Activated CD8-positive, alpha-beta T cell treated with anti-CD3 and anti-CD28 coated beads for 36 hours (primary cell): ENCODE measurements at regions not wholly inside any gene's neighbourhood (a gene's known extent, or its start where the extent isn't known, plus 50 kb on each side); places are given as distances from the start of the nearest gene placed in this dataset.

Source experiments
- ATAC-seq: fragments of 200-7000 bp; cut with Tn5 transposase; one replicate; pipeline ENCODE4 v1.10.0; 2021; ENCODE audit warnings: mild to moderate bottlenecking, moderate library complexity
- CTCF ChIA-PET: fragments of 350-600 bp; sonication (Branson Sonifier 250); formaldehyde crosslinking; loops from one replicate; lab custom pipeline; 2021; ENCODE audit warnings: antibody characterized with exemption; lab: Charles Lee
- POLR2A ChIA-PET: fragments of 350-600 bp; sonication (Branson Sonifier 250); formaldehyde crosslinking; loops from one replicate; lab custom pipeline; 2021; ENCODE audit warnings: antibody characterized with exemption; lab: Charles Lee
- DNase-seq: peaks from one replicate; pipeline ENCODE4 v3.0.0-alpha.2; 2020
- H3K27ac Mint-ChIP-seq: one replicate; pipeline ENCODE4 v1.8.0; 2021; ENCODE audit warnings: mild to moderate bottlenecking, mixed read lengths
- H3K27me3 Mint-ChIP-seq: one replicate; pipeline ENCODE4 v1.8.0; 2021; ENCODE audit warnings: mixed read lengths
- H3K36me3 Mint-ChIP-seq: one replicate; pipeline ENCODE4 v1.8.0; 2021; ENCODE audit warnings: low read depth, mixed read lengths
- H3K4me1 Mint-ChIP-seq: one replicate; pipeline ENCODE4 v1.8.0; 2021; ENCODE audit warnings: low read depth, mixed read lengths
- H3K4me3 Mint-ChIP-seq: one replicate; pipeline ENCODE4 v1.8.0; 2021; ENCODE audit warnings: mild to moderate bottlenecking, moderate library complexity, mixed read lengths
- H3K9me3 Mint-ChIP-seq: one replicate; pipeline ENCODE4 v1.8.0; 2021; ENCODE audit warnings: mixed read lengths
- intact Hi-C: fragments of 100-400 bp; cut with micrococcal nuclease; formaldehyde crosslinking; loops from one replicate; pipeline ENCODE4 v1.10.0; 2022
- TF ChIP-seq, protein P1 (sequence below): fragments of 200-600 bp; IDR thresholded peaks from one replicate; pipeline ENCODE4 v1.8.0; 2022; ENCODE audit warnings: antibody characterized with exemption, mild to moderate bottlenecking

DNA sequence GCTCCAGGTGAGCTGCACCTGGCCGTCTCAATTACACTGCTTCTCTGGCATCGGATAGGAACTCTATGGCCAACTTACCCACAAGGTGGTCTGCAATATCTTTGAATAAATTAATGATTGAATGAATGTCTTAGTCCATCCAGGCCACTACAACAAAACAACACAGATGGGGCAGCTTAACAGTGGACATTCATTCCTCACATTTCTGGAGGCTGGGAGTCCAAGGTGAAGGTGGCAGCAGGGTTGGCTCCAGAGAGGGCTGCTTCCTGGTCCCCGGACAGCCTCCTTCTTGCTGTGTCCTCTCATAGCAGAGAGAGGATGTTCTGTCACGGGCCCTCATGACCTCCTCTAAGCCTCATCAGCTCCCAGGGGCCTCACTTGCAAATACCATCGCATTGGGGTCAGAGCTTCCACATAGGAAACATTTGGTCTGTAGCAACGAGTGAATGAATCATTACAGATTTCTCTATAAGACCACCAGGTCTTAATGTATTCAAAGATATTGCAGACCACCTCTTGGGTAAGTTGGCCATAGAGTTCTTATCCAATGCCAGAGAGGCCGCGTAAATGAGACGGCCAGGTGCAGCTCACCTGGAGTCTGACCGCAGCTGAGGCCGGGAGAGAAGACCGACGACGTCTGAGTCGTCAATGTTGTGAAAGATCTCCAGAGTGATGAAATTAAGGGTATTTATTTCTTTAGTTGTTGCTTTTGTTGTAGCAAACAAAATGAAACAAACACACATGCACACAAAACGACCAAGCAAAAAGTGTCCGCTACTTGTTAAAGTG lies 182.7 kb upstream of the C14orf180 start:
- H3K27me3 Mint-ChIP-seq, result no peaks in the 10 kb centered on the region
- CTCF ChIA-PET, result no interaction called here

DNA sequence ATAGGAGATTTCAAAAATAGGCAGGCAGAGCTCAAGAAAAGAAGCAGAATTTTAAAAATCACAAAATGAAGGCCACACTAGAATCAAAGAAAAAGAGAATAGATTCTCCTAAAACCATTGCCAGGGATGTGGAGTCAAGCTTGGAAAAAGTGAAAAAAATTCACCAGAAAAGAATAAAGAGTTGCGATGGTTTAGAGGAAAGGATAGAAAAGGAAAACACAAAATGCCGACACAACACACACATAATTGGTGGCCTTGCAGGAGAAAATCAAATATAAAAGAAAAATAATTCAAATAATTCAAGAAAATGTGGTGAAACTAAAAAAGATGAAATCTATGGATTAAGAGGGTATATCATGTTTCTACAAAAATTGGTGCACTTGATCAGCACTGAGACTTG lies 181.6 kb upstream of the C14orf180 start:
- peaks cover 8% of the 10 kb centered on the region for H3K9me3 Mint-ChIP-seq
- no peaks in the 10 kb centered on the region for H3K27me3 Mint-ChIP-seq
- DNase-seq (no peak), ATAC-seq (no peak)
- peaks cover 1% of the 10 kb centered on the region for H3K36me3 Mint-ChIP-seq
- POLR2A ChIA-PET, result no interaction called here
- peaks cover 41% of the 10 kb centered on the region for H3K4me1 Mint-ChIP-seq
- H3K4me3 Mint-ChIP-seq, result no peak overlapping the region
- TF ChIP-seq, protein P1, sequence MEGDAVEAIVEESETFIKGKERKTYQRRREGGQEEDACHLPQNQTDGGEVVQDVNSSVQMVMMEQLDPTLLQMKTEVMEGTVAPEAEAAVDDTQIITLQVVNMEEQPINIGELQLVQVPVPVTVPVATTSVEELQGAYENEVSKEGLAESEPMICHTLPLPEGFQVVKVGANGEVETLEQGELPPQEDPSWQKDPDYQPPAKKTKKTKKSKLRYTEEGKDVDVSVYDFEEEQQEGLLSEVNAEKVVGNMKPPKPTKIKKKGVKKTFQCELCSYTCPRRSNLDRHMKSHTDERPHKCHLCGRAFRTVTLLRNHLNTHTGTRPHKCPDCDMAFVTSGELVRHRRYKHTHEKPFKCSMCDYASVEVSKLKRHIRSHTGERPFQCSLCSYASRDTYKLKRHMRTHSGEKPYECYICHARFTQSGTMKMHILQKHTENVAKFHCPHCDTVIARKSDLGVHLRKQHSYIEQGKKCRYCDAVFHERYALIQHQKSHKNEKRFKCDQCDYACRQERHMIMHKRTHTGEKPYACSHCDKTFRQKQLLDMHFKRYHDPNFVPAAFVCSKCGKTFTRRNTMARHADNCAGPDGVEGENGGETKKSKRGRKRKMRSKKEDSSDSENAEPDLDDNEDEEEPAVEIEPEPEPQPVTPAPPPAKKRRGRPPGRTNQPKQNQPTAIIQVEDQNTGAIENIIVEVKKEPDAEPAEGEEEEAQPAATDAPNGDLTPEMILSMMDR, result no peak
- CTCF ChIA-PET, result interaction anchor here (1.1 kb wide), 1 partner anchor 320 kb away, joined by 3 read pairs; no protein-coding TSS in a partner anchor
- intact Hi-C loops, result no loop called here
- no peak overlapping the region for H3K27ac Mint-ChIP-seq

More for the DNA sequence above, 182.7 kb upstream of the C14orf180 start:
- TF ChIP-seq, protein P1, result no peak
- Mint-ChIP-seq H3K27ac (no peak overlapping the region), H3K36me3 (peaks cover 1% of the 10 kb centered on the region), H3K4me3 (no peak overlapping the region), H3K9me3 (peaks cover 8% of the 10 kb centered on the region), H3K4me1 (peaks cover 49% of the 10 kb centered on the region)
- POLR2A ChIA-PET, result interaction anchor here (0.6 kb wide), 1 partner anchor 27 kb away, joined by 3 read pairs; no protein-coding TSS in a partner anchor
- no peak for DNase-seq
- intact Hi-C loops, result no loop called here
- ATAC-seq, result no peak

DNA sequence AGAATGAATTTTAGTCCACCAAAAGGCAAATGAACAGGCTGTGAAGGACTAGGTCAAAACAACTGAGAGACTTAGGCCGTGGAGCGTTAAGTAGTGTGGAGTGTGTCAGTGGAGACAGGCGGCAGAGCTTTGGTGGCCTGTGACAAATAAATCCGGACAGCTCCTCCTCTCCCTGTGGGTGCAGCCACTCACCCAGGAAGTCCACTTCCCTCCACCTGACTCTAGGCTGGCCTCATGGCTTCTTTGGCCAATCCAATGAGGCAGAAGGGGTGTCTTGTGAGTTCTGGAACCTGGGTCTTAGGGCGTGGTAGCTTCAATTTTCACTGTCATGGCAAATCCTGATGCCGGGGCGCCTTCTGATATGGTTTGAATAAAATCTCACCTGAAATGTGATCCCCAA lies 180.9 kb upstream of the C14orf180 start:
- no peak for ATAC-seq
- no peak for DNase-seq
- POLR2A ChIA-PET, result no interaction called here
- TF ChIP-seq, protein P1, result no peak
- Mint-ChIP-seq H3K36me3 (peaks cover 1% of the 10 kb centered on the region), H3K4me1 (peaks cover 37% of the 10 kb centered on the region), H3K27me3 (no peaks in the 10 kb centered on the region), H3K4me3 (no peak overlapping the region), H3K27ac (no peak overlapping the region), H3K9me3 (peaks cover 8% of the 10 kb centered on the region)
- intact Hi-C loops, result no loop called here
- CTCF ChIA-PET, result interaction anchor here (1.1 to 1.6 kb wide), 2 partner anchors 9 to 321 kb away, joined by 3 read pairs; no protein-coding TSS in a partner anchor

DNA sequence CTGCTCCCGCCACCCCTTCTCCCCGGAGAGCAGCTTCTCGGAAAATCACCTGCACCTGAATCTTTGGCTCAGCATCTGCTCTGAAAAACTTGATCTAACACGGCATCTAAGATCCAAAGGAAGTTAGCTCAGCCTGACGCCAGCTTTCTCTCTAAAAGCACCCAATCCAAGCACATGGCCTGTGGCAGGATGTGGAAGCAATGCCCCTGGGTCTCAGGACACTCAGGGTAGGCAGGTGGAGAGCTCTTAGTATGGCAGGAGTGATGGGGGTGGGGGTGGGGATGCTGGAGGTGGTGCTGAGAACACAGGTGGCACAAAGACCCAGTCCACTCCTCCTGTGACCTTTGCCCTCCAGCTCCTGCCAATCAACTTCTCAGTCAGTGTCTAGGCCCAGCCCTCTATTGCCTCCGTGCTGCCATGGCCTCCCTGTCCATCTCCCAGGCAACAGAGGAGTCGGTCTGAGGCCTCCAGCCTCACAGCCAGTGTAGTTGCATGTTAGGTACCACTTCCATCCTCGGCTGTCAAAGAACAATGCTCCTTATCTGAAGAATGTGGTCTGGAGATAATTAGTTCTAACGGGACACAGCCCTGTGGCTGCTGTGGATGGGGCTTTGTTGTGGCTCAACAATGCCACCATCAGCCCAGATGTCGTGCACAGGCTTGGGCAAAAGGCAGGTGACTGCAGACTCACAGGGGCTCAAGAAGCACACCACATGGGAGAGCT lies 180.0 kb upstream of the C14orf180 start:
- H3K4me1 Mint-ChIP-seq, result peaks cover 28% of the 10 kb centered on the region
- peaks cover 1% of the 10 kb centered on the region for H3K36me3 Mint-ChIP-seq
- ATAC-seq (no peak), DNase-seq (no peak)
- intact Hi-C loops, result no loop called here
- no peaks in the 10 kb centered on the region for H3K27me3 Mint-ChIP-seq
- CTCF ChIA-PET, result interaction anchor here (0.6 to 1.6 kb wide), 3 partner anchors 10 to 1851 kb away, joined by 3 read pairs; no protein-coding TSS in a partner anchor
- TF ChIP-seq, protein P1, result no peak
- POLR2A ChIA-PET, result interaction anchor here (0.6 to 0.7 kb wide), 2 partner anchors 19 to 406 kb away, joined by 3 to 4 read pairs; no protein-coding TSS in a partner anchor
- H3K9me3 Mint-ChIP-seq, result peaks cover 8% of the 10 kb centered on the region
- H3K4me3 Mint-ChIP-seq, result no peak overlapping the region
- H3K27ac Mint-ChIP-seq, result no peak overlapping the region
